ENCODE measurements at regions not wholly inside any gene's neighbourhood (a gene's known extent, or its start where the extent isn't known, plus 50 kb on each side); places are given as distances from the start of the nearest gene placed in this dataset.

GRCh38 chr4:148749403-148749802 lies 307.2 kb upstream of the NR3C2 start:
- no peak for DNase-seq (ENCODE audit: low read depth, low spot score)
- Histone ChIP-seq H3K9me3 (ENCODE audit: control insufficient read depth, insufficient read depth, low read length) (no peaks in the 10 kb centered on the region), H3K27ac (ENCODE audit: low read length) (no peak overlapping the region), H3K4me3 (ENCODE audit: low read length) (no peak overlapping the region), H3K4me1 (ENCODE audit: control insufficient read depth, insufficient read depth, low read length) (no peaks in the 10 kb centered on the region), H3K36me3 (ENCODE audit: control insufficient read depth, insufficient read depth, low read length) (no peaks in the 10 kb centered on the region), H3K27me3 (ENCODE audit: control insufficient read depth, insufficient read depth, low read length) (no peaks in the 10 kb centered on the region)
- no CpG with 5 or more reads among the region's 3 CpGs for WGBS (ENCODE audit: insufficient coverage, insufficient read length)

- no peaks in the 10 kb centered on the region for H3K9me3 ChIP-seq (ENCODE audit: control insufficient read depth, insufficient read depth, low read length)
- no CpG with 5 or more reads among the region's 4 CpGs for WGBS (ENCODE audit: insufficient coverage, insufficient read length)
- H3K4me3 ChIP-seq (ENCODE audit: low read length): no peak overlapping the region
- no peak overlapping the region for H3K27ac ChIP-seq (ENCODE audit: low read length)
- H3K4me1 ChIP-seq (ENCODE audit: control insufficient read depth, insufficient read depth, low read length): no peaks in the 10 kb centered on the region
- H3K36me3 ChIP-seq (ENCODE audit: control insufficient read depth, insufficient read depth, low read length): no peaks in the 10 kb centered on the region
- DNase-seq (ENCODE audit: low read depth, low spot score): no peak
- H3K27me3 ChIP-seq (ENCODE audit: control insufficient read depth, insufficient read depth, low read length): no peaks in the 10 kb centered on the region
These were observed 305.6 kb upstream of the NR3C2 start for GRCh38 chr4:148747721-148748268.

- Histone ChIP-seq H3K4me3 (ENCODE audit: low read length) (no peak overlapping the region), H3K36me3 (ENCODE audit: control insufficient read depth, insufficient read depth, low read length) (no peaks in the 10 kb centered on the region), H3K4me1 (ENCODE audit: control insufficient read depth, insufficient read depth, low read length) (no peaks in the 10 kb centered on the region), H3K27me3 (ENCODE audit: control insufficient read depth, insufficient read depth, low read length) (no peaks in the 10 kb centered on the region), H3K9me3 (ENCODE audit: control insufficient read depth, insufficient read depth, low read length) (no peaks in the 10 kb centered on the region), H3K27ac (ENCODE audit: low read length) (no peak overlapping the region)
- WGBS (ENCODE audit: insufficient coverage, insufficient read length): no CpG with 5 or more reads among the region's 1 CpG
- no peak for DNase-seq (ENCODE audit: low read depth, low spot score)
These were observed 298.5 kb upstream of the NR3C2 start for GRCh38 chr4:148740701-148741100.

GRCh38 chr4:148737061-148737770 lies 295.0 kb upstream of the NR3C2 start:
- Histone ChIP-seq H3K9me3 (ENCODE audit: control insufficient read depth, insufficient read depth, low read length) (no peaks in the 10 kb centered on the region), H3K27ac (ENCODE audit: low read length) (no peak overlapping the region), H3K27me3 (ENCODE audit: control insufficient read depth, insufficient read depth, low read length) (no peaks in the 10 kb centered on the region), H3K4me1 (ENCODE audit: control insufficient read depth, insufficient read depth, low read length) (no peaks in the 10 kb centered on the region), H3K36me3 (ENCODE audit: control insufficient read depth, insufficient read depth, low read length) (no peaks in the 10 kb centered on the region), H3K4me3 (ENCODE audit: low read length) (no peak overlapping the region)
- no CpG with 5 or more reads among the region's 2 CpGs for WGBS (ENCODE audit: insufficient coverage, insufficient read length)
- DNase-seq (ENCODE audit: low read depth, low spot score): no peak

- Histone ChIP-seq H3K36me3 (ENCODE audit: control insufficient read depth, insufficient read depth, low read length) (no peaks in the 10 kb centered on the region), H3K4me3 (ENCODE audit: low read length) (no peak overlapping the region), H3K27me3 (ENCODE audit: control insufficient read depth, insufficient read depth, low read length) (no peaks in the 10 kb centered on the region), H3K9me3 (ENCODE audit: control insufficient read depth, insufficient read depth, low read length) (no peaks in the 10 kb centered on the region), H3K27ac (ENCODE audit: low read length) (no peak overlapping the region), H3K4me1 (ENCODE audit: control insufficient read depth, insufficient read depth, low read length) (no peaks in the 10 kb centered on the region)
- WGBS (ENCODE audit: insufficient coverage, insufficient read length): no CpG with 5 or more reads among the region's 5 CpGs
- no peak for DNase-seq (ENCODE audit: low read depth, low spot score)
These were observed 293.4 kb upstream of the NR3C2 start for GRCh38 chr4:148735432-148736155.

GRCh38 chr4:148730766-148731165 lies 288.6 kb upstream of the NR3C2 start:
- no CpG with 5 or more reads among the region's 4 CpGs for WGBS (ENCODE audit: insufficient coverage, insufficient read length)
- Histone ChIP-seq H3K27me3 (ENCODE audit: control insufficient read depth, insufficient read depth, low read length) (no peaks in the 10 kb centered on the region), H3K4me1 (ENCODE audit: control insufficient read depth, insufficient read depth, low read length) (no peaks in the 10 kb centered on the region), H3K4me3 (ENCODE audit: low read length) (no peak overlapping the region), H3K36me3 (ENCODE audit: control insufficient read depth, insufficient read depth, low read length) (no peaks in the 10 kb centered on the region), H3K27ac (ENCODE audit: low read length) (no peak overlapping the region), H3K9me3 (ENCODE audit: control insufficient read depth, insufficient read depth, low read length) (no peaks in the 10 kb centered on the region)
- DNase-seq (ENCODE audit: low read depth, low spot score): no peak

GRCh38 chr4:148730082-148730640 lies 287.9 kb upstream of the NR3C2 start:
- H3K27me3 ChIP-seq (ENCODE audit: control insufficient read depth, insufficient read depth, low read length): no peaks in the 10 kb centered on the region
- no peaks in the 10 kb centered on the region for H3K9me3 ChIP-seq (ENCODE audit: control insufficient read depth, insufficient read depth, low read length)
- no peak for DNase-seq (ENCODE audit: low read depth, low spot score)
- no peak overlapping the region for H3K27ac ChIP-seq (ENCODE audit: low read length)
- WGBS (ENCODE audit: insufficient coverage, insufficient read length): no CpG with 5 or more reads among the region's 1 CpG
- H3K36me3 ChIP-seq (ENCODE audit: control insufficient read depth, insufficient read depth, low read length): no peaks in the 10 kb centered on the region
- H3K4me3 ChIP-seq (ENCODE audit: low read length): no peak overlapping the region
- no peaks in the 10 kb centered on the region for H3K4me1 ChIP-seq (ENCODE audit: control insufficient read depth, insufficient read depth, low read length)

- no peaks in the 10 kb centered on the region for H3K4me1 ChIP-seq (ENCODE audit: control insufficient read depth, insufficient read depth, low read length)
- no peaks in the 10 kb centered on the region for H3K36me3 ChIP-seq (ENCODE audit: control insufficient read depth, insufficient read depth, low read length)
- DNase-seq (ENCODE audit: low read depth, low spot score): no peak
- WGBS (ENCODE audit: insufficient coverage, insufficient read length): no CpG with 5 or more reads among the region's 2 CpGs
- no peaks in the 10 kb centered on the region for H3K9me3 ChIP-seq (ENCODE audit: control insufficient read depth, insufficient read depth, low read length)
- no peaks in the 10 kb centered on the region for H3K27me3 ChIP-seq (ENCODE audit: control insufficient read depth, insufficient read depth, low read length)
- no peak overlapping the region for H3K27ac ChIP-seq (ENCODE audit: low read length)
- no peak overlapping the region for H3K4me3 ChIP-seq (ENCODE audit: low read length)
These were observed 275.8 kb upstream of the NR3C2 start for GRCh38 chr4:148717988-148718387.

- DNase-seq (ENCODE audit: low read depth, low spot score): no peak
- no peaks in the 10 kb centered on the region for H3K27me3 ChIP-seq (ENCODE audit: control insufficient read depth, insufficient read depth, low read length)
- no CpG with 5 or more reads among the region's 1 CpG for WGBS (ENCODE audit: insufficient coverage, insufficient read length)
- H3K36me3 ChIP-seq (ENCODE audit: control insufficient read depth, insufficient read depth, low read length): no peaks in the 10 kb centered on the region
- H3K9me3 ChIP-seq (ENCODE audit: control insufficient read depth, insufficient read depth, low read length): no peaks in the 10 kb centered on the region
- no peak overlapping the region for H3K27ac ChIP-seq (ENCODE audit: low read length)
- no peaks in the 10 kb centered on the region for H3K4me1 ChIP-seq (ENCODE audit: control insufficient read depth, insufficient read depth, low read length)
- no peak overlapping the region for H3K4me3 ChIP-seq (ENCODE audit: low read length)
These were observed 274.3 kb upstream of the NR3C2 start for GRCh38 chr4:148716431-148717052.

- H3K4me1 ChIP-seq (ENCODE audit: control insufficient read depth, insufficient read depth, low read length): no peaks in the 10 kb centered on the region
- no peak overlapping the region for H3K4me3 ChIP-seq (ENCODE audit: low read length)
- H3K27ac ChIP-seq (ENCODE audit: low read length): no peak overlapping the region
- no CpG with 5 or more reads among the region's 1 CpG for WGBS (ENCODE audit: insufficient coverage, insufficient read length)
- no peaks in the 10 kb centered on the region for H3K36me3 ChIP-seq (ENCODE audit: control insufficient read depth, insufficient read depth, low read length)
- no peaks in the 10 kb centered on the region for H3K9me3 ChIP-seq (ENCODE audit: control insufficient read depth, insufficient read depth, low read length)
- no peaks in the 10 kb centered on the region for H3K27me3 ChIP-seq (ENCODE audit: control insufficient read depth, insufficient read depth, low read length)
- no peak for DNase-seq (ENCODE audit: low read depth, low spot score)
These were observed 262.1 kb upstream of the NR3C2 start for GRCh38 chr4:148704291-148704690.

Measured in iPS DF 6.9 (cell line).